ENCODE measurements at regions not wholly inside any gene's neighbourhood (a gene's known extent, or its start where the extent isn't known, plus 50 kb on each side); places are given as distances from the start of the nearest gene placed in this dataset.

DNA sequence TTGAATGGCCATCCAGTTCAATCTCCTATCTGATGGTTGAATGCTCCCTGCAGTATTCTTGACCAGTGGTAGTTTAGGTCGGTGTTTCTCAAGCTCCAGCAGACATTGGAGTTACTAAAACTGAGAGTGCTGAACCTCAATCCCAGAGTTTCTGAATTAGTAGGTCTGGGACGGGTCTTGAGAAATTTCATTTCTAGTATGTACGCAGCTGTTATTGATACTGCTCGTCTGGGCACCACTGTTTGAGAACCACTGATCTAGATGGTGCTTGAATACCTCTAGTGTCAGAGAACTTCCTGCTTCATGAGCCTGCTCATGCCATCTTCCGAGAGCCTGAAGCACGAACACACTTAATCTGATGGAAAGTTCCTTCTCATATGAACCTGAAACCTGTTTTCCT is 99.4 kb upstream of the CREB5 start:
- Histone ChIP-seq H3K9me3 (ENCODE audit: control insufficient read depth in 2 of 2, insufficient read depth in 1 of 2, low read depth in 1 of 2, low read length in 1 of 2) (no peaks in the 10 kb centered on the region), H3K27me3 (ENCODE audit: control insufficient read depth in 3 of 3, insufficient read depth in 3 of 3, low read length in 3 of 3) (peaks cover 0 to 6% (median 2%) of the 10 kb centered on the region in 3 donors), H3K36me3 (ENCODE audit: control insufficient read depth in 3 of 3, insufficient read depth in 2 of 3, low read depth in 1 of 3, low read length in 3 of 3) (no peaks in the 10 kb centered on the region), H3K4me3 (ENCODE audit: low read depth in 1 of 3, low read length in 3 of 3) (no peak overlapping the region), H3K27ac (ENCODE audit: low read depth in 1 of 3, low read length in 2 of 3) (no peak overlapping the region), H3K4me1 (ENCODE audit: control insufficient read depth in 3 of 3, insufficient read depth in 2 of 3, low read depth in 1 of 3, low read length in 2 of 3) (peaks cover 0 to 36% (median 0%) of the 10 kb centered on the region in 3 donors)
- DNase-seq (no peak), FAIRE-seq (no peak)
- WGBS, 3 donors = 66 to 81% (median 74%) methylated on average over 6 of the region's 6 CpGs

DNA sequence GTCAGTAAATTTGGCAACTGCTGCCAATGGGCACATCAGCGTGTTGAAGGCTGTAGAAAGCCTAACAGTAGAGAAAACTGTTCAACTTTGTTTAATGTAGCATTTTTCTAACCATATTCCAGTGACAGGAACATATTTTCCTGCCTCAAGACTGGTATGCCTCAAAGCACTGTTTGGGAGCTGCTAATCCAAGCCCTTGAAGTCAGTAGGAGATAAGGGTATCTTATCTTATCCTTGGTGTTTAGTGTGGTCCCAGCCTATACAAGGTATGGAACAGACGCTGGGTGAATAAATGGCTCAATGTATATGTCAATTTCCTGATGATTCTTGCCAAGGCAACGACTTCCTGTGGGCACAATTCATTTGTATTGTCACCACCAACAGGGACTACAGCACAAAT is 97.5 kb upstream of the CREB5 start:
- FAIRE-seq = no peak
- peaks cover 0 to 6% (median 2%) of the 10 kb centered on the region in 3 donors for H3K27me3 ChIP-seq (ENCODE audit: control insufficient read depth in 3 of 3, insufficient read depth in 3 of 3, low read length in 3 of 3)

DNA sequence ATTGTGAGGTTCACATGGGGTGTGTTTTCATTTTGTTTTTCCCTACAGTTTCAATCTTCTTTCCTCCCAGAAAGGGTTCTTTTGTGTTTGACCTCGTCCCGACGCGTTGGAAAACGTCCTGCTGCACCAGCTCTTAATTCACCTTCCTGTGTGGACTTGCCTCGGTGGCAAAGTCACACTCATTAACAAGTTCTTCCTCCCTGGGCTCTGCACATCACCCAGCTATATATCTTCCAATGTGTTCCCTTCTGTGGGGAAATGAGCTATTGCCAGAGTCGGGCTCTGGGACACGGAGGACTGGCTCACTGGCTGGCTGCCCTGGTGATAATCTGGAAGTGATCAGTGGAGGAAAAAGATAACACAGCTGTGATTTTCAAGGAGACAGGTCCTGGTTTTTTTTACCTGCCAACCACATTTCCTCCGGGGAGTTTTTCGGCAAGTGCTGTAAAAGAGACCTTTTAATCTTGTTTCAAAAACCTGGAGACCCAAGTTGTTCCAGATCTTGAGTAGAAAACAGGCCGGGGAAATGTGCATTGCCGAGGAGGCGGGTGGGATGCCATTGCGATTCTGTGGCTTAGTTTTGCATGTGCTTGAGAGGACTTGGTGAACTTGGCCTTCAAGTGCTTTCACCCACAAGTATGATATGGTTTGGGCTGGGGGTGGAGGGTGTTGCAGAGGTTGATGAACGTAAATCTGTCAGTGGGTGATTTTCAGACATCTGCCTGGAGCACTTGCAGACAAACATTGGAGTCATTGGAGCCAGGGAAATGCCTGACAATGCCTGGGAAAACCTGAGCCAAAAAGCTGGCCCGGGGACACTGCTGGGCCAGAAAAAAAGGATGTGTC is 96.5 kb upstream of the CREB5 start:
- Histone ChIP-seq H3K4me3 (ENCODE audit: low read depth in 1 of 3, low read length in 3 of 3) (no peak overlapping the region), H3K27me3 (ENCODE audit: control insufficient read depth in 3 of 3, insufficient read depth in 3 of 3, low read length in 3 of 3) (peaks cover 0 to 3% (median 2%) of the 10 kb centered on the region in 3 donors), H3K27ac (ENCODE audit: low read depth in 1 of 3, low read length in 2 of 3) (no peak overlapping the region), H3K4me1 (ENCODE audit: control insufficient read depth in 3 of 3, insufficient read depth in 2 of 3, low read depth in 1 of 3, low read length in 2 of 3) (peaks cover 0 to 17% (median 0%) of the 10 kb centered on the region in 3 donors), H3K9me3 (ENCODE audit: control insufficient read depth in 2 of 2, insufficient read depth in 1 of 2, low read depth in 1 of 2, low read length in 1 of 2) (no peaks in the 10 kb centered on the region), H3K36me3 (ENCODE audit: control insufficient read depth in 3 of 3, insufficient read depth in 2 of 3, low read depth in 1 of 3, low read length in 3 of 3) (no peaks in the 10 kb centered on the region)
- no peak for DNase-seq
- WGBS, 3 donors = 36 to 67% (median 57%) methylated on average over 16 of the region's 16 CpGs
- no peak for FAIRE-seq

More for the DNA sequence above, 97.5 kb upstream of the CREB5 start:
- WGBS, 3 donors = 13 to 46% (median 18%) methylated on average over 3 of the region's 3 CpGs
- H3K27ac ChIP-seq (ENCODE audit: low read depth in 1 of 3, low read length in 2 of 3) = no peak overlapping the region
- DNase-seq = no peak
- H3K4me3 ChIP-seq (ENCODE audit: low read depth in 1 of 3, low read length in 3 of 3) = no peak overlapping the region
- no peaks in the 10 kb centered on the region for H3K36me3 ChIP-seq (ENCODE audit: control insufficient read depth in 3 of 3, insufficient read depth in 2 of 3, low read depth in 1 of 3, low read length in 3 of 3)
- H3K4me1 ChIP-seq (ENCODE audit: control insufficient read depth in 3 of 3, insufficient read depth in 2 of 3, low read depth in 1 of 3, low read length in 2 of 3) = peaks cover 0 to 26% (median 0%) of the 10 kb centered on the region in 3 donors
- H3K9me3 ChIP-seq (ENCODE audit: control insufficient read depth in 2 of 2, insufficient read depth in 1 of 2, low read depth in 1 of 2, low read length in 1 of 2) = no peaks in the 10 kb centered on the region

DNA sequence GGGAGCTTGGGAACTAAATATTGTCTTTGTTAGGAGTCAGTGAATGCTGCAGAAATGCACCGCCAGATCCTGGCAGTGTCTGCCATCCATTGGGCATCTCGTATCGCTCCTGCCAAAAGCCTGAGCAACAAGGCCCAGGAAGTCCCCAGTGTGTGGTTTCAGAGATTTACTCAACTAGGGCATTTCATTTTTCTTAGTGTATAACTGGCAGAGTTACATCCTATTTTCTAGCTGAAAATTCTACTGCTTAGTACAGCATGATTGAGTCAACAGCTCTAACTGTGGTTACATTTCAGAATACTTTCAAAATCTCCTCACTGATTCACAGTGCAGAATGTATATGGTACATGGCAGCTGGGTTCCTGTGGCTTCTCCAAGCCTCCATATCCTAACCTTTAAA is 95.8 kb upstream of the CREB5 start:
- Histone ChIP-seq H3K4me1 (ENCODE audit: control insufficient read depth in 3 of 3, insufficient read depth in 2 of 3, low read depth in 1 of 3, low read length in 2 of 3) (peaks cover 0 to 10% (median 0%) of the 10 kb centered on the region in 3 donors), H3K9me3 (ENCODE audit: control insufficient read depth in 2 of 2, insufficient read depth in 1 of 2, low read depth in 1 of 2, low read length in 1 of 2) (no peaks in the 10 kb centered on the region), H3K27ac (ENCODE audit: low read depth in 1 of 3, low read length in 2 of 3) (no peak overlapping the region), H3K27me3 (ENCODE audit: control insufficient read depth in 3 of 3, insufficient read depth in 3 of 3, low read length in 3 of 3) (peaks cover 0 to 3% (median 2%) of the 10 kb centered on the region in 3 donors), H3K36me3 (ENCODE audit: control insufficient read depth in 3 of 3, insufficient read depth in 2 of 3, low read depth in 1 of 3, low read length in 3 of 3) (no peaks in the 10 kb centered on the region), H3K4me3 (ENCODE audit: low read depth in 1 of 3, low read length in 3 of 3) (no peak overlapping the region)
- no peak for DNase-seq
- no peak for FAIRE-seq
- 60 to 87% (median 72%) methylated on average over 3 of the region's 3 CpGs for WGBS, 3 donors

DNA sequence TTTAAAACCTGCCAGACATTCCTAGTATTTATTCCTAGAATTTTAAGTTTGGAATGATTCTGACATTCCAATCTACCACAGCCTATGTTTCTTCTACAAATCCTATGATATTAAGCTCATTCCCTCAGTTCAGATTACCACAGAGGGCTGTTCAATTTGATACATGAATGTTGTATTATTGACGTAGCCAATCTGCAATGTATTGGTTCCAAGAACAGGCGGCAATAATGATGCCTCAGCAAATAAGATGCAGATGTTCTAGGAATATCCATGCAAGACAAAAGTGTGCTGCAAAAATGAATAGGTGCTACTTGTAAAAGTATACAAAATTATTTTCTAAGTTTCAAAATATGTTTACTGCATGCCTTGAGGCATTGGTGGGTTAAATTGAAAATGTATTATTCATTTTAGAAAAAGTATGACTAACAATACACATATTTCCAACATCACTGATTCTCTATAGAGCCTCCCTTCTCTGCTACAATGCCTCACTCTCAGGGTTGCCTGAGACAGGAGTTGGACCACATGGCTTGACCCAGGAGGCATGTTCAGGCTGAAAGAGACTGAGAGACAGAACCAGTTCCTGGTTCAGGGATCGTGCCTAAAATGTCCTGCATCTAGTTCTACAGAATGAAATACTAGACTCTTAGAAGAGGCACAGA is 94.1 kb upstream of the CREB5 start:
- Histone ChIP-seq H3K27me3 (ENCODE audit: control insufficient read depth in 3 of 3, insufficient read depth in 3 of 3, low read length in 3 of 3) (peaks cover 0 to 2% (median 0%) of the 10 kb centered on the region in 3 donors), H3K27ac (ENCODE audit: low read depth in 1 of 3, low read length in 2 of 3) (no peak overlapping the region), H3K36me3 (ENCODE audit: control insufficient read depth in 3 of 3, insufficient read depth in 2 of 3, low read depth in 1 of 3, low read length in 3 of 3) (no peaks in the 10 kb centered on the region), H3K4me1 (ENCODE audit: control insufficient read depth in 3 of 3, insufficient read depth in 2 of 3, low read depth in 1 of 3, low read length in 2 of 3) (peaks cover 0 to 4% (median 0%) of the 10 kb centered on the region in 3 donors), H3K4me3 (ENCODE audit: low read depth in 1 of 3, low read length in 3 of 3) (no peak overlapping the region), H3K9me3 (ENCODE audit: control insufficient read depth in 2 of 2, insufficient read depth in 1 of 2, low read depth in 1 of 2, low read length in 1 of 2) (no peaks in the 10 kb centered on the region)
- no peak for DNase-seq
- FAIRE-seq = no peak
- 74 to 81% (median 78%) methylated on average over 3 of the region's 3 CpGs for whole genome bisulfite sequencing, 3 donors

DNA sequence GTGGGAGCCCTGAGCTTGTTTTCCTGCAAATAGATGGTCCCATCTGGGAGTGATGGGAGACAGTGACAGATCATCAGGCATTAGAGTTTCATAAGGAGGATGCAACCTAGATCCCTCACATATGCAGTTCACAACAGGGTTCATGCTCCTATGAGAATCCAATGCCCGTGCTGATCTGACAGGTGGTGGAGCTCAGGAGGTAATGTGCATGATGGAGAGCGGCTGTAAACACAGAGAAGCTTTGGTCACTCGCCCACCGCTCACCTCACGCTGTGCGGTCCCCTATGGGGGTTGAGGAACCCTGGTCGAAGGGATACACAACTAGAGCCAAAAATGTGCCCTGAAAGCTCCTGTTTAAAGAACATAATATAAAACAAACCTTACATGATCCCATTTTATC is 88.5 kb upstream of the CREB5 start:
- DNase-seq (no peak), FAIRE-seq (no peak)
- Histone ChIP-seq H3K4me1 (ENCODE audit: control insufficient read depth in 3 of 3, insufficient read depth in 2 of 3, low read depth in 1 of 3, low read length in 2 of 3) (no peaks in the 10 kb centered on the region), H3K27ac (ENCODE audit: low read depth in 1 of 3, low read length in 2 of 3) (no peak overlapping the region), H3K9me3 (ENCODE audit: control insufficient read depth in 2 of 2, insufficient read depth in 1 of 2, low read depth in 1 of 2, low read length in 1 of 2) (no peaks in the 10 kb centered on the region), H3K4me3 (ENCODE audit: low read depth in 1 of 3, low read length in 3 of 3) (no peak overlapping the region), H3K36me3 (ENCODE audit: control insufficient read depth in 3 of 3, insufficient read depth in 2 of 3, low read depth in 1 of 3, low read length in 3 of 3) (no peaks in the 10 kb centered on the region), H3K27me3 (ENCODE audit: control insufficient read depth in 3 of 3, insufficient read depth in 3 of 3, low read length in 3 of 3) (peaks cover 0 to 5% (median 2%) of the 10 kb centered on the region in 3 donors)
- 83 to 93% (median 88%) methylated on average over 7 of the region's 7 CpGs for WGBS, 3 donors

DNA sequence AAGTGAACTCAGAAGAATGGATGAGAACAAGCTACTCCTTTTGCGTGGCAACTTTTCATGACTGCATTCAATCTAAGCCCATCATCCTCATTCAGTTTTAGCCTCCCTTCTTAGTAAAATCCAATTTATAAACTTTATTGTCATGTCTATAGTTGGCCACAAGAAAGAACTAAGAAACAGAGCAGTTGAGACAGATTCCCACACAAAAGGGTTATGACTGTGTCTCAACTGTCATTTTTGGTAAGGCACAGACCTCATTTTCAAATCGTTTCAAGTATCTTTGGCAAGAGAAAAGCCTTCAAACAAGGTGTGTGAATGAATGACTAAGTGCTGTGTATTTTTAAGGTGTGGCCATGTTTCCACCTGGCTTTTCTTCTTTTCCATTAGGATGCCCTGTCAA is 84.2 kb upstream of the CREB5 start:
- Histone ChIP-seq H3K4me3 (ENCODE audit: low read depth in 1 of 3, low read length in 3 of 3) (no peak overlapping the region), H3K27me3 (ENCODE audit: control insufficient read depth in 3 of 3, insufficient read depth in 3 of 3, low read length in 3 of 3) (peaks cover 0 to 5% (median 2%) of the 10 kb centered on the region in 3 donors), H3K36me3 (ENCODE audit: control insufficient read depth in 3 of 3, insufficient read depth in 2 of 3, low read depth in 1 of 3, low read length in 3 of 3) (no peaks in the 10 kb centered on the region), H3K9me3 (ENCODE audit: control insufficient read depth in 2 of 2, insufficient read depth in 1 of 2, low read depth in 1 of 2, low read length in 1 of 2) (no peaks in the 10 kb centered on the region), H3K4me1 (ENCODE audit: control insufficient read depth in 3 of 3, insufficient read depth in 2 of 3, low read depth in 1 of 3, low read length in 2 of 3) (peaks cover 0 to 2% (median 0%) of the 10 kb centered on the region in 3 donors), H3K27ac (ENCODE audit: low read depth in 1 of 3, low read length in 2 of 3) (no peak overlapping the region)
- FAIRE-seq = no peak
- WGBS, 3 donors = 44 to 62% (median 57%) methylated on average over 2 of the region's 2 CpGs
- DNase-seq = no peak

DNA sequence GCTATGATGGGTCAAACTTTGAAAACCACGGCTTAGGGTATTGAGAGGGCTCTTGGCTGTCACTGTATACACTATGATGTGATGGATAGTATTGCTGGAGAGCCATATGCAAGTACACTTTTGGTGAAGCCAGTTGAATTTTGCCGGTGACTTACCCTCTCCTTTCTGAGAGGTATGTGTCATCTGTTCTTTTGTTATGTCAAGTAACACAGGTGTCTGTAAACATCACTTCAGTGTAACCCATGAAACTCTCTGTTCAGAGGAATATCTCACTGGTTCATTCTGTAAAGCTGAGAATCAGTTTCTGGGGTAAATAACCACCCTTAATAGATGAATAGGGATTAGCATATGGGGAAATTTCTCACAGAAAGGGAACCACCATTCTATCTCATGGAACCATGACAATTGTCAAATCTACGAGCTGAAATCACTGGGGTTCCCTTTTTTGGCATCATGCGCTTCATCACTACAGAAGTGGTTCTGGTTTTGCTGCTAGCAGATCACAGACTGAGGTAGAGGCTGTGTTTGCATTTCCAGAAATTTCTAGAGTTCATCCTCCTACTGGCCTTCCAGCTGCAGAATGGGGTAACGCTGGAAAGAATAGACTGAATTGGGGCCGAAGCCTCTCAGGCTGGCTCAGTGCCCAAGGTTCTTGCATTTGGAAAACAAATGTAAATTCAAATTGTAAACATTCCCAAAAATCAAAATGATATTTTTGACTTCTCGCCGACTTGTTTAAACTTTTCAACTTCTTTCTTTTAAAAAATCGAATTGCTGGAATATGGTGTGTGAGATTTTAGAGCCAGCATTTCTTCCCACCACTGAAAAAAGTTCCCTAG is 83.3 kb upstream of the CREB5 start:
- Histone ChIP-seq H3K4me3 (ENCODE audit: low read depth in 1 of 3, low read length in 3 of 3) (no peak overlapping the region), H3K27me3 (ENCODE audit: control insufficient read depth in 3 of 3, insufficient read depth in 3 of 3, low read length in 3 of 3) (peaks cover 0 to 4% (median 2%) of the 10 kb centered on the region in 3 donors), H3K27ac (ENCODE audit: low read depth in 1 of 3, low read length in 2 of 3) (no peak overlapping the region), H3K36me3 (ENCODE audit: control insufficient read depth in 3 of 3, insufficient read depth in 2 of 3, low read depth in 1 of 3, low read length in 3 of 3) (no peaks in the 10 kb centered on the region), H3K9me3 (ENCODE audit: control insufficient read depth in 2 of 2, insufficient read depth in 1 of 2, low read depth in 1 of 2, low read length in 1 of 2) (no peaks in the 10 kb centered on the region), H3K4me1 (ENCODE audit: control insufficient read depth in 3 of 3, insufficient read depth in 2 of 3, low read depth in 1 of 3, low read length in 2 of 3) (peaks cover 0 to 2% (median 0%) of the 10 kb centered on the region in 3 donors)
- WGBS, 3 donors = 74 to 89% (median 85%) methylated on average over 9 of the region's 9 CpGs
- FAIRE-seq (no peak), DNase-seq (no peak)

Measured in small intestine (tissue), 7 donors.